Sciatic nerve (tissue), 2 donors: ENCODE measurements at regions not wholly inside any gene's neighbourhood (a gene's known extent, or its start where the extent isn't known, plus 50 kb on each side); places are given as distances from the start of the nearest gene placed in this dataset.

Experiments
- ATAC-seq: fragments of 200-7000 bp; cut with Tn5 transposase; one replicate; pipeline ENCODE4 v1.9.1; 2020; ENCODE audit warnings: mild to moderate bottlenecking, moderate library complexity
- DNase-seq: peaks from one replicate; pipeline ENCODE4 v3.0.0-alpha.2; 2020; ENCODE audit warnings: low spot score
- intact Hi-C: fragments of 100-400 bp; cut with DNase I; formaldehyde crosslinking; loops from one replicate; pipeline ENCODE4 v1.14.2; 2022
- donor health status: DM: no; HTN: no; CAD: no.
- donor health status: DM: no; HTN: no; CAD: no.

DNA sequence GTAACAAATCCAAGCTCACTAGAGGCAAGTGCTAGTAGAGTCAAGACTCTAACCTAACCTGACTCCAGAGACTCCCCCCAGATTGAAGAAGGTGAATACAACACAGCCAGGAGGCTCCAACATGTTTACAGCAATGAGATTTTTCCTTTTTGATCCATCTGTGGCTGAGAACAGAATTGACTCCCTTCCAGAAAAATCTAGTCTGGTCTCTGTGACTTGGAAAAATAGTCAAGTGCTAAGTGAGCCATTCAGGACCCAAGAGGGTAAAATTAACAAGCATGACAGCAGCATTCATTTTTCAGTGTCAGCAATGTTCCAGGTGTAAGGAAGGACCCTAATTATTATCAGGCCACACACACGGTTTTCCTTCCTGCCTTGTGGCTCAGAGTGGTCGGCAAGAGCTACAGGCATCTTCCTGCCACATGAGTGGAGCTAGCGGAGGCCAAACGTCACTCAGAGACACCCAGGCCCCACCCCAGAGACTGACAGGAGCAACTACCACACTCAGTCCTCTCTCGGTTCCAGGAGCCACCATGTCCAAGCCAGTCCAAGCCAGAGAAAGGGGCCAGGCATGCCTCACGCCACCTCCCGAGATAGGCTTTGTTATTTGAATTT is 395.1 kb downstream of the FOXO1 start:
- DNase-seq (no peak), ATAC-seq (peak; percentile 43)
- intact Hi-C loops, result no loop called here

DNA sequence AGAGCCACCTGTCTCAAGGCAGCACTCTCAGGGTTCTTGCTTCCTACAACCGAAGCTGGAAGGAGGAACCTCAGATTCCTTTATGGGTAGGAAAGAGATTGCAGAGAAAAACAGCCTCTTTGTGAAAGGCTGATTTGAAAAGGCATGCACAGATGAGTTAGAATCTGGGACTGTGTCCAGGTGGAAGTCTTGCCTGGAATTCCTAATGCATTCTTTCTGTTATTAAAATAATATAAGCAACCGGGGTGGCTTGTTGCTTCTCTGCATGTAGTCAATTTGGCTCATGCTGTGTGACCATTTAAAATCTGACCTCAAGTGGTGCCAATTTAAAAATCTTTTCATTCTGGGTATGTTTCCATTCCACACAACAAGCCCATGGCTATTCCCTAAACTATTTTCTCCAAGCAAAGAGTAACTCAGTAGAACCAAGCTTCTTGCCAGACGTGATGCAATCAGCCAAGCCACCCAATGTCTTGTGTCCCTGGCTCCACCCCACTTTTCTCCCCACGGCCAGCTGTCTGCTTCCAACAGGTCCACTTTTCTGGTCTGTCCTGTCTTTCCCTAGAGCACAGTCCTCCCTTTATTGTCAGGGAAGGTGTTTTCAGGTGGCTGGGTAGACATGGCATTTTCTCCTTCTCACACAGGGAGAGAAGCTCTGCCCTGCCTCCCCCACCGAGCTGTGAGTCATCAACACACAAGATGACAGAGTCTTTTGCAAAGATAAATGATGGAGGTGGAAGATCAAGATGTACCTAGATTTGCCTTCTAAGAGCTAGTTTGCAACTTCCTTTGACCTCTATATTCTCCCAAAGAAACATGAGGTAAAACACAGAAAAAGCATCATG is 394.3 kb downstream of the FOXO1 start:
- DNase-seq, result peak; percentile 86

DNA sequence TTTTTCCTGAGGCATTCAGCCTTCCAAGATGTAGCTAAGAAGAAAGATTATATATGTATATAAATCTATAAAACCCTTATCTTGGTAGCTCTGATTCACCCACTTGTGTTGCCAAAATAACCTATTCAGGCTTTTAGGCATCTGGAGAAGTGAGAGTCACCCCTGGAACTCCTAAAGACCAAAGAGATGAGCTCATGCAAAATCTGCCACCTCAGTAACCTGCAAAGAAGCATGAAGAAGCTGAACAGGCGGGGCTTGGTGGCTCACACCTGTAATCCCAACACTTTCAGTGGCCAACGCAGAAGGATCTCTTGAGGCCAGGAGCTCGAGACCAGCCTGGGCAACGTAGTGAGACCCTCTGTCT is 393.7 kb downstream of the FOXO1 start:
- intact Hi-C loops, result no loop called here
- ATAC-seq (no peak), DNase-seq (no peak)

More for the DNA sequence above, 394.3 kb downstream of the FOXO1 start:
- intact Hi-C loops, result no loop called here
- peak; percentile 93 for ATAC-seq

DNA sequence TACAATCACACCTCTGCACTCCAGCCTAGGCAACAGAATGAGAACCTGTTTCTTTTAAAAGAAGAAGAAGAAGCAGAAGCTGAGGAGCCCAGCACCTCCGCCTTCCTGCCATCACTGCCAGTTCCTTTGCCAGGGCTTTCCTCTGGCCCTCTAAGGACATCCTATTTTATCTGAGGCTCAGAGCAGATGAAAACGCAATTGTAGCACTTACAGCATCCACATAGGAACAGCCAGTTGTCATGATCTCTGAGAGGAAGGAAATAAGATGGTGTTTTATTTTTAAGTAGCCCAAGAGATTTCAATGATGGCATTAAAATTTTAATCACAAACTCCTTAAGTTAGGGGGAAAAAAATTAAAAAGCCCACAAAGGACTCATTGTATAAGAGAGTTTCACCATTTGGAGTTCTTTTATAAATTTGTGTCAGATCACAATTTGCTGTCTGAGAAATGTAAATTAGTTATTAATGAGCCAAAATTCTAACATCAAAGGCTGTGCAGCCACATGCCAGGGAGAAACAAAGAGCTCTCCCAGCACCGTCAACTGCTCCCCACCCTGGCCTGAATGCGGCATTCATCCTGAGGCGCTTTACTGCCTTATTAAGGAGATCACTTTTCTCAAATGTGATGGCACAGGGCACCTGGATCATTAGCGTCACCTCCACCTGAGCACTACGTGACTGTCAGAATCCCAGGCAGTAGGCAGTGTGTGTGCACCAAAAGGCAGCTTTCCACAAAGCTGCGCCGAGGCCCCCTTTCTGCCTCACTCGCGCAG is 393.0 kb downstream of the FOXO1 start:
- intact Hi-C loops, result no loop called here
- ATAC-seq, result no peak
- DNase-seq, result no peak

DNA sequence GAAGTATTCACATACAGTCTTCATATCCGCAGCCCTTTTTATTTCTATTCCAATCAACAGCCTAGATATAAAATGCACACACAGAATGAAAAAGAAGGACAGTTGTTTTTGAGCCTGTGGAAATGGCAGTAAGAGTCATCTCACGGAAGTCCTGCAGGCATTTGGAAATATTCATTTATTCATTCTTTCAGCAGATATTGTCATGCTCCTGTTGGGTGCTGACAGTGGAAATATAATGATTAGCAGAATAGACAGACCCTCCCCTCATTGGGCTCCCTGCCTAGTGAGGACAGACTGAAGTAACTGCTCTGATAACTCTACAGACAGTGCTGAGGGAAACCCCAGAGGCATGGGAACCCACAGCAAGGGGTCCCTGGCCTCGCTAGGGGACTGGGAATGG is 392.3 kb downstream of the FOXO1 start:
- no peak for ATAC-seq
- intact Hi-C loops, result no loop called here
- no peak for DNase-seq

DNA sequence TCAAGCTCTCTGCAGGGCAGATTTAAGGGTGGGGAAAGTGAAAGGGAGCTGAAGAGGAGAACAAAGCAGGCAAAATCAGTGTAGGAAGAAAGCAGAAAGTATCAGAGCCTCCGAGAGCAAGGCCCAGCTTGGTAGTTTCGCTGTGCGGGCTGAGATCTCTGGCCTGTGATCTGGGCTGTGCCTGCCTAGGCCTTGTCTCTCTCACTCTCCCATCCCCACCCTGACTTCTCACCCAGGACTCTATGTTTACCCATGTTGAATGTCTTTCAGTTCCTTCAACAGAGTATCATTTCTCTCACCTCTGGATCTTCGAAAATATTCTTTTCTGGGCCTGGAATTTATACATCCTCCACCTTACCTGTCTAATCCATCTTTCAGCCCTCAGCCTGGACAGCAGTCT is 391.3 kb downstream of the FOXO1 start:
- no peak for DNase-seq

DNA sequence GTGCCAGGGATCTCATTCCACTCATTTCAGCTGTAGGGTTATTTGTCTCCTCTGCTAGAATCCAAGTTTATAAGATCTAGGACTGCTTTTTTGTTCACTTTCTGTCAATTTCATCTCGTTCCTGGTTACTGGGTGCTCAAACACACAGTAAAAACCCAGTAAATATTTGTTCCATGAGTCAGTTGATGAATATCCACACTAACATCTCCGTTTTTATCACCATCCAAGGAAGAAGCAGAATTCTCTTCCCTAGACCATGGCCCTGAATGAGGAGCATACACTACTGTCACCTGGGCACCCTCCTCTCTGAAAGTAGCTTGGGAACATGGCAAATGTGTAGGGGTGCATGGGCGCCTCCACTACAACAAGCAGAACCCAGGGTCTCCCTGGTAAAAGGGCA is 390.8 kb downstream of the FOXO1 start:
- DNase-seq (no peak), ATAC-seq (no peak)
- intact Hi-C loops, result no loop called here

More for the DNA sequence above, 391.3 kb downstream of the FOXO1 start:
- intact Hi-C loops, result no loop called here
- no peak for ATAC-seq

DNA sequence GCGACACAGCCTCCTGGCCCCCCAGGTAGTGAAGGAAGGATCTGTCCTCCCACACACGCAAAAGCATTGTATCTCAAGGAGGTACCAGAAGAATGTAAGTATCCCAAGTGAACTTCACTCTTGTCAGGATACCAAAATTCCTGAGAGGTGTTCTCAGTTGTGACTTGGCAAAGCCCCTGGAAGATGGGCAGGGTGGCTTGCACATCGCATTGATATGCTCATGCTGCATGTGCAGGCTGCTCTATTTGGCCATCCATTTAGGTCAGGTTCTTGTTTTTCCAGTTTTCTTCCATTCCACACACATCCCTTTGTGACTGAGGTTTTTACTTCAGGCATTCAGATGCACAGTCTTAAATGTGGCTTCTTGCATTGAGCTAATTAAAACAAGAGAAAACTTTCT is 382.8 kb downstream of the FOXO1 start:
- DNase-seq (no peak), ATAC-seq (no peak)
- intact Hi-C loops, result no loop called here

DNA sequence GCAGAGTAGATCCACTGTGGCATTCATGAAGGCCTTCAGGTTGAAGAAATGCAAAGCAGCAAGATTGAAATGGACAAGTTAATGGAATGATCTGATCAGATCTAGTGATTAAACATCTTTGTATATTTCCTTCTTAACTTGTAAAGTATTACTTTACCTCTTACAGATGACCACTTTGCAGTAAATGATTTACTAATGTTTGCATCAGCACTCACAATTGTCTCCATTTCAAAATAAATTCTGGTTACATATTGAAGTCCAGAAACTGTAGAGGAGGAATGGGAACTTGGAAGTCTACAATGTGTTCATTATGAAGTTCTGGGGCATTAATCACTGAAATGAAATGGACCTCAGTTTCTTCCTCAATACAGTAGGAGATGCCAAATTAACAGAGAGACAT is 380.8 kb downstream of the FOXO1 start:
- intact Hi-C loops, result no loop called here
- DNase-seq (no peak), ATAC-seq (no peak)

DNA sequence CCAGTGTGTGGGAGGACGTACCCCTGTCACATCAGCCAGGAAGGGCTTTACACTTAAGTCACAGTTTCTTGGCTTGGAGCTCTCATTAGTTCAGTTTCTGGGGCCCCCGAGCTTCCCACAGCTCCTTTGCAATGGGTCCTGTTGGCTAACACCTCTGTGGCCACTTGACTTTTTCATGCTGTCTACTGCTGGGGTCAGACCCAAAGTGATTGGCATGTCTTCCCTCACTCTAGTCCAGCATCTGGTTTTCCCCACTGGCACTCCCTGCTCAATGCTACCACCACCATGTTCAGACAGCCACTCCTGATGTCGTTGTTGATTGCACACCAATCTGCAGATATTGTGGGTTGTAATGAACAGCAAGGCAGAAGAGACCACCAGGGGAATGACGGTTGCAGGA is 379.0 kb downstream of the FOXO1 start:
- ATAC-seq, result no peak
- intact Hi-C loops, result no loop called here

DNA sequence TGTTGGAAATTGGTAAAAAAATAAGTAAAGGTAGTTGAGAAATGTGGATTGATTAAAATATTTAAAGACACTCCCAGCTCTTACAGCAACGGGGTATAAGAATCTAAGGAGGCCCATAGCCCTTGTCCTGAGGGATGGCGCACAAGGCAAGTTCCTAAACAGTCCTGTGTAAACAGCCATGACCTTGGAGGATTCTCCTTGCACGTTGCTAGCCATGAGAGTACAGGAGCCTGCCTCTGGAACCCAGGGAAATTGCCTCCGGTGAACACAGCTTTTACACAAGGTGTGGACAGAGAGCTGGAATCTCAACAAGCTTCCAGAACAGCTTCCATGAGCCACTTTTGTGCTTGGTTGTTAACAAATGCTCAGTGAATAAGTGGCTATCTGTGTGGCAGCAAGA is 378.2 kb downstream of the FOXO1 start:
- no peak for ATAC-seq

More for the DNA sequence above, 379.0 kb downstream of the FOXO1 start:
- no peak for DNase-seq

DNA sequence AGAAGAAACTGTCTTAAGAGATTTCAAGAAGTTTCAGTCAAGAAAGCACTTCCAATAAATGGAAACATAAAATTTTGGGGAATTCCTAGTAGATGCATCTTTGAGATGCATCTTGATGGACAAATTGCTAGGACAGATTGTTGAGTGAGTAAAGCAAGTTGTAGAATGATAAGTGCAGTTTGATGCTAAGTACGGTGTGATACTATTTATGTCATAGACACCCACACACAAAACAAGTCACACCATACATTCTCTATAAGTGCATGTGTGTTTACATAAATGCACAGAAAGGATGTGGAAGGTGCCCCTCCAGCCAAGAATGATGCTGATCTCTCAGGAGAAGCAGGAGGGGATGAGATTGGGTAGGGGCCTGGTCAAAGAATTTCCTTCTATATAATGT is 375.7 kb downstream of the FOXO1 start:
- no peak for DNase-seq
- no peak for ATAC-seq
- intact Hi-C loops, result no loop called here

More for the DNA sequence above, 378.2 kb downstream of the FOXO1 start:
- intact Hi-C loops, result no loop called here
- no peak for DNase-seq

DNA sequence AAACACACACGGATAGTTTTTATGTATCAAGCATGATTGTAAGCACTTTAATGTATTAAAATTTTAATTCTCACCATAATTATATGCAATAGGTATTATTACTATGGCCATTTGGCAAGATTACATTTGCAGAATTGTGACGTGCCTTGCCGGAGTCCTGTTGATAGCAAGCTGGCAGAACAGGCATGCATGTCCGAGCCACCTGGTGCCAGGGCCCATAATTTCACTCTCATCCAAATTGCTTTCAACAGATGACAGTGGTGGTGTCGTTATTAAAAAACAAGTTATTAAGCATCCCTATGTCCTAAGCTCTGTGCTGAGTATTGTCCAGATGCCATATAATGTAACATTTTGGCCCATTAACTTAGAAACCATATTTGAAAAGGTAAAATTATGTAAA is 374.3 kb downstream of the FOXO1 start:
- ATAC-seq (no peak), DNase-seq (no peak)
- intact Hi-C loops, result no loop called here

DNA sequence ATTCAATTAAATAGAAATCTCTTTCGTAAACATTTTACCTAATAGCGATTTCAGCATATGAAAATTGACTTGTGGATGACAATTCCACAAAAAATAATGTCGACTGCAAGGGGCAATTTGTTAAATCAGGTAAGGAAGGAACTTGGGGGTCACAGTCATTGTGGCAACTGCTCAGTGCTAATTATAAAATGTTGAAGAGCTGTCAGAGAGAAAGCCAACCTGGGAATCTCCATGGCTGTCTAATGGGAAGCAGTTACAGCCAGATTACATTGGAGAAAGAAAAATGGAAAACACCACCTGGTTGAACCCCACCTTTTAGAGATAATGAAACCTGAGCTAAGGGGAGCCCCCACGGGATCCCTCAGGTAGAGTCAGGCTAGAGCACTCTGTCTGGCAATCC is 373.9 kb downstream of the FOXO1 start:
- ATAC-seq (no peak), DNase-seq (no peak)
- intact Hi-C loops, result no loop called here

DNA sequence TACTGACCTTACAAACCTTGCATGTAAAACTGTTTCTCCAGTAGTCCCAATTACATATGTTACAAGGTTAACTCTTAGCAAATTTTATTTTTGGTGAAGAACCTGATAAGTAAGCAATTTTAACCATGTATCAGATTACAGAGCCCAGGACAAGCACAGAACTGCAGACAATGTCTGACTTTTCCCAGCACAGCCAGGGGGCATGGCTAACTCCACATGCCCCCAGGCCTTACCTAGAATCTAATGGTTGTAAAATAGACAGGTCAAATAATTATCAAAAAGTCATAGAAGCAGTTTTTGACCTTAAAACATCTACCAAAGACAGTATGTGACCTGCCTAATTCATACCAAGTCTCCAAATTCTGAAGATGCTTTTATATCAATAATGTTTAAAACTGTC is 364.1 kb downstream of the FOXO1 start:
- ATAC-seq (no peak), DNase-seq (no peak)
- intact Hi-C loops, result no loop called here

DNA sequence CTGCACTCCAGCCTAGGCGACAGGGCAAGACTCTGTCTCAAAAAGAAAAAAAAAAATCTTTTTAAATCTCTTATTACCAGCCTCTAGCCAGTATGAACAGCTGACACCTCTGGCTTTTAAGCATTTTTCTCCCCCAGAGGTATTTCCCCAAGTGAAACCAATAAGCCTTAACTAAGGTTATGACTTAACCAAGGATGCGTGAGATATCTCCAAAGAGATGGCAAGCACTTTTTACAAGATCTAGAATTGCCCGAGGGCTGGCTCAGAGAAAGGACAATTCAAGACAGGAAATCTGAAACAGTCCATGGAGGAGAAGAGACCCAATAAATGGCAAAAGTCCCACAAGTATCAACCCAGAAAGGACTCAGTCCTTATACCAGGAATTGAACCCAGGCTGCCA is 362.1 kb downstream of the FOXO1 start:
- DNase-seq (no peak), ATAC-seq (no peak)
- intact Hi-C loops, result no loop called here

DNA sequence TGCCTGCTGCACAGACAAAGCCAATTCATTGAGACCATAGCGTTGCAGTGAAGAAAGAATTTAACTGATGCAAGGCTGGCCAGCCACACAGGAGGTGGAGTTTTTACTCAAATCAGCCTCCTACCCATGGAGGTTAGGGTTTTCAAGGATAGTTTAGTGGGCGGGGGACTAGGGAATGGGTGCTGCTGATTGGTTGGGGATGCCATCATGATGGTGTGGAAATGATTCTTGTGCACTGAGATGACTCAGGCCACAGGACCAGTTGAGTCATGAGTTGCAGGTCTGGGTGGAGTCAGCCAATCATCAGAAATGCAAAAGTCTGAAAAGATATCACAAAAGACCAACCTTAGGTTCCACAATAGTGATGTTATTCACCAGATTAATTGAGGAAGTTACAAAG is 359.6 kb downstream of the FOXO1 start:
- no peak for ATAC-seq
- intact Hi-C loops, result no loop called here
- no peak for DNase-seq

DNA sequence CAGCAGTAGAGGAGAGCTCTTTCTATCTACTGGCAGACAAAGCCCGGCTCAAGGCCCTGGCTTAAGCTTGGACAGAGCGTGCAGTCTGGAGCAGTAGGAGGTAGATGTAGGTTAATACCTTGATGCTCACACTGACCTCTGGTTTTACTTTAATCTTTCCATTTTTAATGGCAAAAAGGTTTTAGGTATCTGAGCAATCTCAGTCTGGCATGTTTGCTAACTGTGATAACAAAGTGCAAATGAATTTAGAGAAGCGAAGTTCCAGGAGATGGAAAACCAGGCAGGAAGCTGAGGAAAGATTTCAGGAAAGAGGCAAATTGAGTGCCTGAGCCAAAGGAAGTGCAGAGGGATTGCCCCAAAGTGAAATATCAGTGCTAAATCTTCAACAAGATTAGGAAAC is 356.6 kb downstream of the FOXO1 start:
- intact Hi-C loops, result no loop called here
- no peak for DNase-seq
- ATAC-seq, result no peak

DNA sequence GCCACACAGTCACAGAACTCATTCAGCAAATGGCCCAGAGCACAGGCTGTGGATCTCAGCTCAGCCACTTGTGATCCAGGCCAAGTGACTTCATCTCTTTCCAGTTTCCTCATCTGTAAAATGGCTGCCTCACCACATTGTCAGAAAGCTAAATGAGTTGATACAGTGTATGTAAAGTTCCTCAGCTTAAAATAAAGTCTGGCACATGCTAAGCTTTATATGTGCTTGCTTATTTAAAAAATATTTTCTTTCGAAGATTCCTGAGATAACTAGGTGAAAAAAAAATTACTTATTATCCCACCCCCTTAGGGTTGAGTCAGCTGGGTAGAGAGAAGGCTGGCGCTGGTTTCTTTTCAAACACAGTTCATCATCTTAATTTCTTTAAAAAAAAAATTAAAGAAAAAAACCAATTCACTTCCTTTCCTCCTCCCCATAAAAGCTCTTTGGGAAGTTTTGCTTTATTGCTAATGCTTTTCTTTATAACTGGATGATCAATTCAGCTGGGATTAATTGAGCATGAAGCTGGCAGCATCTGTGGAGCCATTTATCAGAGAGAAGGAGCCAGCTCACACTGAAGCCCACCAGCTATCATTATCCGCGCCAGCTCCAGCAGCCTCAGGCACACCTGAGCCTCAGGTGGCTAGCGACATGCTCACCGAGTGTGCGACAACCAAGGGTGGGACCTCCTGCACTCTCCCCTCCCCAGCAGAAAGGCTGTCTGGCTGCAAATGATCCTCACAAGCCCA is 354.9 kb downstream of the FOXO1 start:
- intact Hi-C loops, result no loop called here
- no peak for DNase-seq

More for the DNA sequence above, 354.9 kb downstream of the FOXO1 start:
- ATAC-seq, result no peak
